GM12873 (cell line): ENCODE measurements at regions not wholly inside any gene's neighbourhood (a gene's known extent, or its start where the extent isn't known, plus 50 kb on each side); places are given as distances from the start of the nearest gene placed in this dataset.

Source experiments
- CTCF ChIP-seq: IDR thresholded peaks from 2 replicates; pipeline ENCODE4 v1.5.1; 2012; ENCODE audit warnings: low read depth, mild to moderate bottlenecking, moderate library complexity, low read length, control low read depth; ENCODE audit not compliant: insufficient read depth; ENCODE audit errors: missing control alignments

GRCh38 chr5:99808657-99809230, 726.4 kb upstream of the FAM174A start:
- no peak for TF ChIP-seq CTCF

- TF ChIP-seq CTCF, result no peak
Observed at GRCh38 chr5:99807346-99807745, 727.8 kb upstream of the FAM174A start.

GRCh38 chr5:99795031-99795430, 740.1 kb upstream of the FAM174A start:
- no peak for TF ChIP-seq CTCF

- no peak for TF ChIP-seq CTCF
Observed at GRCh38 chr5:99788482-99788881, 746.7 kb upstream of the FAM174A start.

- no peak for TF ChIP-seq CTCF
Observed at GRCh38 chr5:99775189-99775588, 760.0 kb upstream of the FAM174A start.

GRCh38 chr5:99773290-99773689, 761.9 kb upstream of the FAM174A start:
- TF ChIP-seq CTCF, result no peak

GRCh38 chr5:99771296-99771695, 763.9 kb upstream of the FAM174A start:
- no peak for TF ChIP-seq CTCF

- no peak for TF ChIP-seq CTCF
Observed at GRCh38 chr5:99765011-99765410, 770.2 kb upstream of the FAM174A start.
